IPS-20b (cell line): ENCODE measurements at regions not wholly inside any gene's neighbourhood (a gene's known extent, or its start where the extent isn't known, plus 50 kb on each side); places are given as distances from the start of the nearest gene placed in this dataset.

ENCODE experiments used
- H3K27ac ChIP-seq: one replicate; pipeline ENCODE4 v1.5.1; 2013; ENCODE audit warnings: low read length
- H3K27me3 ChIP-seq: 2 replicates; pipeline ENCODE4 v1.6.1; 2013; ENCODE audit warnings: mild to moderate bottlenecking, low read length, inconsistent platforms; ENCODE audit not compliant: insufficient read depth
- H3K36me3 ChIP-seq: 2 replicates; pipeline ENCODE4 v1.6.1; 2013; ENCODE audit warnings: low read depth, mild to moderate bottlenecking, inconsistent platforms, low read length, moderate library complexity; ENCODE audit not compliant: insufficient read depth
- H3K4me1 ChIP-seq: 2 replicates; pipeline ENCODE4 v1.6.1; 2013; ENCODE audit warnings: mild to moderate bottlenecking, control low read depth, inconsistent platforms, low read length, moderate library complexity; ENCODE audit not compliant: insufficient read depth
- H3K4me3 ChIP-seq: 2 replicates; pipeline ENCODE4 v1.5.1; 2013; ENCODE audit warnings: mild to moderate bottlenecking, low read length, inconsistent platforms
- H3K9ac ChIP-seq: 2 replicates; pipeline ENCODE4 v1.6.1; 2013; ENCODE audit warnings: low read depth, mild to moderate bottlenecking, inconsistent platforms, low read length, moderate library complexity
- H3K9me3 ChIP-seq: 2 replicates; pipeline ENCODE4 v1.6.1; 2013; ENCODE audit warnings: mild to moderate bottlenecking, low read depth, low read length, inconsistent platforms; ENCODE audit not compliant: insufficient read depth

- H3K27ac ChIP-seq: no peak overlapping the region
- no peak overlapping the region for H3K9ac ChIP-seq
- no peak overlapping the region for H3K4me3 ChIP-seq
These were observed 142.0 kb downstream of the SLC17A6 start for GRCh38 chr11:22479971-22480720.

GRCh38 chr11:22479208-22479607 lies 141.0 kb downstream of the SLC17A6 start:
- H3K27me3 ChIP-seq: no peaks in the 10 kb centered on the region

More at GRCh38 chr11:22479971-22480720, 142.0 kb downstream of the SLC17A6 start:
- Histone ChIP-seq H3K36me3 (no peaks in the 10 kb centered on the region), H3K9me3 (no peaks in the 10 kb centered on the region), H3K27me3 (no peaks in the 10 kb centered on the region), H3K4me1 (no peaks in the 10 kb centered on the region)

GRCh38 chr11:22478169-22478568 lies 140.0 kb downstream of the SLC17A6 start:
- no peaks in the 10 kb centered on the region for H3K36me3 ChIP-seq
- no peak overlapping the region for H3K27ac ChIP-seq
- no peaks in the 10 kb centered on the region for H3K27me3 ChIP-seq
- no peaks in the 10 kb centered on the region for H3K9me3 ChIP-seq
- H3K4me3 ChIP-seq: no peak overlapping the region
- H3K4me1 ChIP-seq: no peaks in the 10 kb centered on the region
- no peak overlapping the region for H3K9ac ChIP-seq

More at GRCh38 chr11:22479208-22479607, 141.0 kb downstream of the SLC17A6 start:
- Histone ChIP-seq H3K9me3 (no peaks in the 10 kb centered on the region), H3K4me1 (no peaks in the 10 kb centered on the region), H3K9ac (no peak overlapping the region), H3K27ac (no peak overlapping the region), H3K36me3 (no peaks in the 10 kb centered on the region), H3K4me3 (no peak overlapping the region)

- Histone ChIP-seq H3K27ac (no peak overlapping the region), H3K4me1 (no peaks in the 10 kb centered on the region), H3K9ac (no peak overlapping the region), H3K27me3 (no peaks in the 10 kb centered on the region), H3K4me3 (no peak overlapping the region), H3K9me3 (no peaks in the 10 kb centered on the region), H3K36me3 (no peaks in the 10 kb centered on the region)
These were observed 139.1 kb downstream of the SLC17A6 start for GRCh38 chr11:22477312-22477711.

- Histone ChIP-seq H3K4me1 (no peaks in the 10 kb centered on the region), H3K9me3 (no peaks in the 10 kb centered on the region), H3K36me3 (no peaks in the 10 kb centered on the region), H3K27ac (no peak overlapping the region), H3K9ac (no peak overlapping the region), H3K4me3 (no peak overlapping the region), H3K27me3 (no peaks in the 10 kb centered on the region)
These were observed 138.4 kb downstream of the SLC17A6 start for GRCh38 chr11:22476589-22476988.

GRCh38 chr11:22474616-22475015 lies 136.4 kb downstream of the SLC17A6 start:
- H3K4me1 ChIP-seq: no peaks in the 10 kb centered on the region
- H3K27me3 ChIP-seq: no peaks in the 10 kb centered on the region
- H3K36me3 ChIP-seq: no peaks in the 10 kb centered on the region
- no peak overlapping the region for H3K9ac ChIP-seq
- H3K27ac ChIP-seq: no peak overlapping the region
- H3K4me3 ChIP-seq: no peak overlapping the region
- no peaks in the 10 kb centered on the region for H3K9me3 ChIP-seq

- H3K4me1 ChIP-seq: no peaks in the 10 kb centered on the region
- H3K27me3 ChIP-seq: no peaks in the 10 kb centered on the region
- H3K4me3 ChIP-seq: no peak overlapping the region
- H3K27ac ChIP-seq: no peak overlapping the region
- no peak overlapping the region for H3K9ac ChIP-seq
- no peaks in the 10 kb centered on the region for H3K36me3 ChIP-seq
- no peaks in the 10 kb centered on the region for H3K9me3 ChIP-seq
These were observed 135.4 kb downstream of the SLC17A6 start for GRCh38 chr11:22473586-22473985.

- Histone ChIP-seq H3K9ac (no peak overlapping the region), H3K27ac (no peak overlapping the region), H3K4me3 (no peak overlapping the region), H3K27me3 (no peaks in the 10 kb centered on the region), H3K36me3 (no peaks in the 10 kb centered on the region), H3K9me3 (no peaks in the 10 kb centered on the region), H3K4me1 (no peaks in the 10 kb centered on the region)
These were observed 134.1 kb downstream of the SLC17A6 start for GRCh38 chr11:22472306-22472705.

GRCh38 chr11:22471385-22471784 lies 133.2 kb downstream of the SLC17A6 start:
- Histone ChIP-seq H3K9ac (no peak overlapping the region), H3K27me3 (no peaks in the 10 kb centered on the region), H3K9me3 (no peaks in the 10 kb centered on the region), H3K27ac (no peak overlapping the region), H3K4me1 (no peaks in the 10 kb centered on the region), H3K36me3 (no peaks in the 10 kb centered on the region), H3K4me3 (no peak overlapping the region)

GRCh38 chr11:22467741-22468140 lies 129.6 kb downstream of the SLC17A6 start:
- Histone ChIP-seq H3K27ac (no peak overlapping the region), H3K4me1 (no peaks in the 10 kb centered on the region), H3K9ac (no peak overlapping the region), H3K4me3 (no peak overlapping the region), H3K9me3 (no peaks in the 10 kb centered on the region), H3K36me3 (no peaks in the 10 kb centered on the region), H3K27me3 (no peaks in the 10 kb centered on the region)

- H3K9me3 ChIP-seq: no peaks in the 10 kb centered on the region
- H3K36me3 ChIP-seq: no peaks in the 10 kb centered on the region
- no peak overlapping the region for H3K4me3 ChIP-seq
- H3K4me1 ChIP-seq: no peaks in the 10 kb centered on the region
- H3K27me3 ChIP-seq: no peaks in the 10 kb centered on the region
- H3K27ac ChIP-seq: no peak overlapping the region
- H3K9ac ChIP-seq: no peak overlapping the region
These were observed 129.1 kb downstream of the SLC17A6 start for GRCh38 chr11:22467248-22467647.

- H3K9me3 ChIP-seq: no peaks in the 10 kb centered on the region
- H3K27me3 ChIP-seq: no peaks in the 10 kb centered on the region
- H3K4me3 ChIP-seq: no peak overlapping the region
- H3K36me3 ChIP-seq: no peaks in the 10 kb centered on the region
- H3K27ac ChIP-seq: no peak overlapping the region
- no peaks in the 10 kb centered on the region for H3K4me1 ChIP-seq
- no peak overlapping the region for H3K9ac ChIP-seq
These were observed 128.6 kb downstream of the SLC17A6 start for GRCh38 chr11:22466809-22467208.
